Erythroblast (primary cell): ENCODE measurements at regions not wholly inside any gene's neighbourhood (a gene's known extent, or its start where the extent isn't known, plus 50 kb on each side); places are given as distances from the start of the nearest gene placed in this dataset.

Experiments used
- GATA1 ChIP-seq: IDR thresholded peaks from 2 replicates; pipeline ENCODE4 v1.6.1; 2011; ENCODE audit warnings: low read depth, mild to moderate bottlenecking, control low read depth, low read length, moderate library complexity
- POLR2A ChIP-seq: IDR thresholded peaks from 2 replicates; pipeline ENCODE4 v1.6.1; 2011; ENCODE audit warnings: mild to moderate bottlenecking, low read length

GRCh38 chr1:238727670-238728069, 658.7 kb upstream of the CHRM3 start:
- TF ChIP-seq POLR2A (no peak), GATA1 (no peak)
